HCT116 (cell line): ENCODE measurements at regions not wholly inside any gene's neighbourhood (a gene's known extent, or its start where the extent isn't known, plus 50 kb on each side); places are given as distances from the start of the nearest gene placed in this dataset.

ENCODE experiments used
- ATF3 ChIP-seq: IDR thresholded peaks from 2 replicates; pipeline ENCODE4 v1.6.1; 2012
- CEBPB ChIP-seq: IDR thresholded peaks from 2 replicates; pipeline ENCODE4 v1.6.1; 2012; ENCODE audit warnings: low read depth
- CTCF ChIP-seq, 3 experiments: fragments of 200-600 bp in 1 of 3; sonication (generic) in 1 of 3; IDR thresholded peaks in 2 of 3; conservative IDR thresholded peaks in 1 of 3; 2 replicates each; pipeline ENCODE4 v1.5.1; 2012 to 2017; ENCODE audit warnings: low read depth in 2 of 3, low read length in 2 of 3, antibody characterized with exemption in 1 of 3, borderline replicate concordance in 1 of 3, control low read depth in 1 of 3, mild to moderate bottlenecking in 1 of 3, mixed read lengths in 1 of 3, mixed run types in 1 of 3, moderate library complexity in 1 of 3; ENCODE audit not compliant: insufficient read depth in 1 of 3
- EZH2 ChIP-seq: fragments of 200-600 bp; sonication (generic); IDR thresholded peaks from 2 replicates; pipeline ENCODE4 v1.6.1; 2017; ENCODE audit warnings: antibody characterized with exemption, mixed run types
- FOSL1 ChIP-seq: IDR thresholded peaks from 2 replicates; pipeline ENCODE4 v1.6.1; 2012; ENCODE audit warnings: low read depth
- MAX ChIP-seq: IDR thresholded peaks from 2 replicates; pipeline ENCODE4 v1.6.1; 2012
- POLR2A ChIP-seq: IDR thresholded peaks from 2 replicates; pipeline ENCODE4 v1.7.0; 2011; ENCODE audit warnings: borderline replicate concordance; ENCODE audit not compliant: insufficient read depth, insufficient read length; ENCODE audit errors: extremely low read depth
- POLR2AphosphoS5 ChIP-seq: IDR thresholded peaks from 2 replicates; pipeline ENCODE4 v1.6.1; 2011; ENCODE audit warnings: mild to moderate bottlenecking, low read depth, low read length, moderate library complexity
- YY1 ChIP-seq: IDR thresholded peaks from 2 replicates; pipeline ENCODE4 v1.6.1; 2011; ENCODE audit warnings: low read length, low read depth, moderate library complexity, mild to moderate bottlenecking; ENCODE audit not compliant: insufficient replicate concordance; ENCODE audit errors: extremely low read depth

- no peak for TF ChIP-seq CTCF (IDR thresholded peaks at IDR 0.05 in 2 of 3, conservative IDR thresholded peaks at IDR 0.05 in 1 of 3; ENCODE audit: borderline replicate concordance in 1 of 3, insufficient read depth in 1 of 3, low read depth in 2 of 3, low read length in 2 of 3)
- TF ChIP-seq POLR2A, result no peak
- TF ChIP-seq EZH2, result no peak
- no peak for TF ChIP-seq ATF3
- TF ChIP-seq MAX, result no peak
- TF ChIP-seq FOSL1, result no peak
- no peak for TF ChIP-seq POLR2AphosphoS5
- TF ChIP-seq CEBPB, result no peak
- no peak for TF ChIP-seq YY1
Measured at GRCh38 chr15:69606144-69606543, 153.5 kb downstream of the RPLP1 start.
